ENCODE measurements at regions not wholly inside any gene's neighbourhood (a gene's known extent, or its start where the extent isn't known, plus 50 kb on each side); places are given as distances from the start of the nearest gene placed in this dataset.

DNA sequence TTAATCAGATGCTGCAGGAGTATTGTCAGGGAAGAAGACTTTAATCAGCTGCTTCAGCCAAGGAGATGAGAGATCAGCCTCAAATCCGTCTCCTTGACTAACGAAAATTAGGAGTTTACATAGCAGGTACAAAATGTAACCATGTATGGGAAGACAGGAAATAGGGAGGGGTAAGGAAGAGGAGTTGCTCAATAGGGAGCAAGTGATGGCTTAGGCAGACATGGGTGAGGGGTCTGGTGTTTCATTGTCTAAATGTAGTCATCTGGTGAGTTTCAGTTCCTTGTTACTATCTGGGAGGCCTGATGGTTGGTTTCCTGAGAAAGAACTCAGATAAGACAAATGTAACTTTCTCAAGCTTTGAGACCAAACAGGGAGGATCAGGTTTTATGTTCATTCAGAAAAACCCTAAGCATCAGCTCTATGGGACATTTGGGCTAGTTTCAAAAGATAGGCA is 217.3 kb upstream of the SULF2 start:
- Histone ChIP-seq H3K4me1 (no peaks in the 10 kb centered on the region), H3K4me3 (no peak overlapping the region), H3K27me3 (no peaks in the 10 kb centered on the region), H3K9me3 (no peaks in the 10 kb centered on the region), H3K27ac (no peak overlapping the region), H3K36me3 (replicated peaks in 1 of 2; ENCODE audit: insufficient read depth in 1 of 2, low read depth in 2 of 2) (no peaks in the 10 kb centered on the region)
- TF ChIP-seq, protein P1, sequence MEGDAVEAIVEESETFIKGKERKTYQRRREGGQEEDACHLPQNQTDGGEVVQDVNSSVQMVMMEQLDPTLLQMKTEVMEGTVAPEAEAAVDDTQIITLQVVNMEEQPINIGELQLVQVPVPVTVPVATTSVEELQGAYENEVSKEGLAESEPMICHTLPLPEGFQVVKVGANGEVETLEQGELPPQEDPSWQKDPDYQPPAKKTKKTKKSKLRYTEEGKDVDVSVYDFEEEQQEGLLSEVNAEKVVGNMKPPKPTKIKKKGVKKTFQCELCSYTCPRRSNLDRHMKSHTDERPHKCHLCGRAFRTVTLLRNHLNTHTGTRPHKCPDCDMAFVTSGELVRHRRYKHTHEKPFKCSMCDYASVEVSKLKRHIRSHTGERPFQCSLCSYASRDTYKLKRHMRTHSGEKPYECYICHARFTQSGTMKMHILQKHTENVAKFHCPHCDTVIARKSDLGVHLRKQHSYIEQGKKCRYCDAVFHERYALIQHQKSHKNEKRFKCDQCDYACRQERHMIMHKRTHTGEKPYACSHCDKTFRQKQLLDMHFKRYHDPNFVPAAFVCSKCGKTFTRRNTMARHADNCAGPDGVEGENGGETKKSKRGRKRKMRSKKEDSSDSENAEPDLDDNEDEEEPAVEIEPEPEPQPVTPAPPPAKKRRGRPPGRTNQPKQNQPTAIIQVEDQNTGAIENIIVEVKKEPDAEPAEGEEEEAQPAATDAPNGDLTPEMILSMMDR (IDR thresholded peaks at IDR 0.05), result no peak
- TF ChIP-seq POLR2A (IDR thresholded peaks at IDR 0.05), result no peak
- ATAC-seq (no peak), DNase-seq (no peak)
- intact Hi-C loops (cut with DNase I), result loop anchor here (5.0 kb wide), 1 partner anchor 50 kb away; no protein-coding TSS in a partner anchor
- WGBS, 2 donors, result 17 to 18% methylated on average over 2 of the region's 2 CpGs

- Histone ChIP-seq H3K4me3 (no peak overlapping the region), H3K27me3 (no peaks in the 10 kb centered on the region), H3K27ac (no peak overlapping the region), H3K4me1 (no peaks in the 10 kb centered on the region), H3K36me3 (replicated peaks in 1 of 2; ENCODE audit: insufficient read depth in 1 of 2, low read depth in 2 of 2) (no peaks in the 10 kb centered on the region), H3K9me3 (peaks cover 0 to 2% (median 0%) of the 10 kb centered on the region in 3 donors)
- ATAC-seq, result no peak
- TF ChIP-seq, protein P1 (IDR thresholded peaks at IDR 0.05), result no peak
- no peak for TF ChIP-seq POLR2A (IDR thresholded peaks at IDR 0.05)
- no peak for DNase-seq
- intact Hi-C loops (cut with DNase I), result no loop called here
These were observed 213.9 kb upstream of the SULF2 start for GRCh38 chr20:47999166-47999565.

DNA sequence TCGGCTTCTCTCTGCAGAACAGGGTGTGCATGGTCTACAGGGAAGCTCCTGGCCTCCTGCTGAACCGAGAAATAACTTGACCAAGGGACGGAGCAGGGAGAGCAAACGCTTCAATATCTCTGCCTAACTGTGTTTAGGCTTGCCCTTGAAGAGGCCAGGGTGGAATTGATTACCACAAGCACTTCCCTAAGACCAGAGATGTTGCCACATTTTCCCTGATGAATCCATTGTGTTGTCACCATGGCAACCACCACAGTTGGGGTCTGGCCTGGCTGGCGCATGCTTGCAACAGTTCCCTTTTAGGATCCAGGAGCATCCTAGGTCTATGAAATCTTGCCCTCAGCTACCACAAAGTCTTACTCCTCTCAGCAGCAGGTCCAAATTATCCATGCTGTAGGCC is 213.5 kb upstream of the SULF2 start:
- H3K36me3 ChIP-seq (replicated peaks in 1 of 2; ENCODE audit: insufficient read depth in 1 of 2, low read depth in 2 of 2), result no peaks in the 10 kb centered on the region
- ATAC-seq (no peak), DNase-seq (no peak)
- intact Hi-C loops (cut with DNase I), result no loop called here
- peaks cover 0 to 4% (median 0%) of the 10 kb centered on the region in 3 donors for H3K9me3 ChIP-seq
- no peaks in the 10 kb centered on the region for H3K27me3 ChIP-seq
- H3K4me1 ChIP-seq, result no peaks in the 10 kb centered on the region
- no peak for TF ChIP-seq POLR2A (IDR thresholded peaks at IDR 0.05)
- TF ChIP-seq, protein P1 (IDR thresholded peaks at IDR 0.05), result no peak
- no peak overlapping the region for H3K4me3 ChIP-seq
- H3K27ac ChIP-seq, result no peak overlapping the region
- 46 to 73% methylated on average over 5 of the region's 5 CpGs for WGBS, 2 donors

DNA sequence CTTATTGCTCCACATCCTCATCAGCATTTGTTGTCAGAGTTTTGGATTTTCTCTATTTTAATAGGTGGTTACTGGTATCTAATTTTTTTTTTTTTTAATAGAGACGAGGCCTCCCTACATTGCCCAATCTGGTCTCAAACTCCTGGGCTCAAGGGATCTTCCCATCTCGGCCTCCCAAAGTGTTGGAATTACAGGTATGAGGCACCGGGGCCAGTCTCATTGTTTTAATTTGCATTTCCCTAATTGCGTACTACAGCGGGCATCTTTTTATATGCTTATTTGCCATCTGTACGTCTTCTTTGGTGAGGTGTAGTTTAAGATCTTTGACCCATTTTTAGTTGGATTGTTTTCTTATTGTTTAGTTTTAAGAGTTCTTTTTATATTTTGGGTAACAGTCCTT is 210.4 kb upstream of the SULF2 start:
- ATAC-seq, result no peak
- no peak for TF ChIP-seq POLR2A (IDR thresholded peaks at IDR 0.05)
- TF ChIP-seq, protein P1 (IDR thresholded peaks at IDR 0.05), result no peak
- no peak for DNase-seq
- Histone ChIP-seq H3K36me3 (replicated peaks in 1 of 2; ENCODE audit: insufficient read depth in 1 of 2, low read depth in 2 of 2) (no peaks in the 10 kb centered on the region), H3K9me3 (peaks cover 0 to 4% (median 0%) of the 10 kb centered on the region in 3 donors), H3K27me3 (no peaks in the 10 kb centered on the region), H3K27ac (no peak overlapping the region), H3K4me3 (no peak overlapping the region), H3K4me1 (no peaks in the 10 kb centered on the region)
- intact Hi-C loops (cut with DNase I), result no loop called here
- 62 to 74% methylated on average over 6 of the region's 6 CpGs for WGBS, 2 donors

GRCh38 chr20:47993817-47994216 is 208.5 kb upstream of the SULF2 start:
- DNase-seq, result no peak
- WGBS, 2 donors, result 81 to 83% methylated on average over 3 of the region's 3 CpGs
- no peak for TF ChIP-seq POLR2A (IDR thresholded peaks at IDR 0.05)
- TF ChIP-seq, protein P1 (IDR thresholded peaks at IDR 0.05), result no peak
- Histone ChIP-seq H3K36me3 (replicated peaks in 1 of 2; ENCODE audit: insufficient read depth in 1 of 2, low read depth in 2 of 2) (no peaks in the 10 kb centered on the region), H3K4me1 (no peaks in the 10 kb centered on the region), H3K9me3 (peaks cover 0 to 4% (median 0%) of the 10 kb centered on the region in 3 donors), H3K27me3 (no peaks in the 10 kb centered on the region), H3K27ac (no peak overlapping the region), H3K4me3 (no peak overlapping the region)
- ATAC-seq, result no peak
- intact Hi-C loops (cut with DNase I), result no loop called here

Data from body of pancreas (tissue), 4 donors.